DOHH2 (cell line): ENCODE measurements at regions not wholly inside any gene's neighbourhood (a gene's known extent, or its start where the extent isn't known, plus 50 kb on each side); places are given as distances from the start of the nearest gene placed in this dataset.

ENCODE experiments used
- H3F3A ChIP-seq: fragments of 200-600 bp; sonication (generic), shearing (Covaris generic); 2 replicates; pipeline ENCODE4 v1.6.0; 2016; ENCODE audit warnings: antibody characterized with exemption, mild to moderate bottlenecking; ENCODE audit not compliant: control insufficient read depth, insufficient read depth
- H3K27ac ChIP-seq: fragments of 200-600 bp; sonication (generic); 2 replicates; pipeline ENCODE4 v1.5.1; 2014; ENCODE audit warnings: low read depth, mild to moderate bottlenecking, low read length, moderate library complexity
- H3K27me3 ChIP-seq: fragments of 200-600 bp; sonication (generic); 2 replicates; pipeline ENCODE4 v1.6.1; 2014; ENCODE audit warnings: mild to moderate bottlenecking, low read length, mixed read lengths; ENCODE audit not compliant: control insufficient read depth
- H3K36me3 ChIP-seq: fragments of 200-600 bp; sonication (generic); 2 replicates; pipeline ENCODE4 v1.6.1; 2014; ENCODE audit warnings: mild to moderate bottlenecking, low read length, moderate library complexity, mixed read lengths; ENCODE audit not compliant: control insufficient read depth
- H3K4me1 ChIP-seq: fragments of 200-600 bp; sonication (generic); 2 replicates; pipeline ENCODE4 v1.6.1; 2014; ENCODE audit warnings: mild to moderate bottlenecking, low read length, mixed read lengths; ENCODE audit not compliant: control insufficient read depth
- H3K4me2 ChIP-seq: fragments of 200-600 bp; sonication (generic); 2 replicates; pipeline ENCODE4 v1.6.0; 2014; ENCODE audit warnings: mild to moderate bottlenecking, low read length, moderate library complexity
- H3K4me3 ChIP-seq: fragments of 200-600 bp; sonication (generic); 2 replicates; pipeline ENCODE4 v1.5.1; 2014; ENCODE audit warnings: mild to moderate bottlenecking, low read length, mixed read lengths
- H3K79me2 ChIP-seq: fragments of 200-600 bp; sonication (generic); 2 replicates; pipeline ENCODE4 v1.6.1; 2014; ENCODE audit warnings: mild to moderate bottlenecking, low read length, mixed read lengths; ENCODE audit not compliant: control insufficient read depth
- H3K9me2 ChIP-seq: fragments of 200-600 bp; sonication (generic); replicated peaks from 2 replicates; pipeline ENCODE4 v1.6.1; 2014; ENCODE audit warnings: mild to moderate bottlenecking, low read length, mixed read lengths; ENCODE audit not compliant: control insufficient read depth
- H3K9me3 ChIP-seq: fragments of 200-600 bp; sonication (generic); 2 replicates; pipeline ENCODE4 v1.6.1; 2014; ENCODE audit warnings: antibody characterized with exemption, low read length, mixed read lengths; ENCODE audit not compliant: control insufficient read depth, insufficient read depth
- H4K20me1 ChIP-seq: fragments of 200-600 bp; sonication (generic); 2 replicates; pipeline ENCODE4 v1.6.0; 2014; ENCODE audit warnings: low read depth, mild to moderate bottlenecking, antibody characterized with exemption, low read length, moderate library complexity; ENCODE audit not compliant: control insufficient read depth, insufficient read depth
- EZH2phosphoT487 ChIP-seq: fragments of 200-600 bp; sonication (generic); IDR thresholded peaks from 2 replicates; pipeline ENCODE4 v1.6.1; 2017; ENCODE audit warnings: borderline replicate concordance, mild to moderate bottlenecking, antibody characterized with exemption, low read length, moderate library complexity, mixed read lengths
- TF ChIP-seq, protein P1 (sequence below): fragments of 200-600 bp; sonication (generic); IDR thresholded peaks from one replicate; pipeline ENCODE4 v1.5.1; 2014; ENCODE audit warnings: antibody characterized with exemption, mild to moderate bottlenecking, low read depth, low read length; ENCODE audit not compliant: poor library complexity, severe bottlenecking

DNA sequence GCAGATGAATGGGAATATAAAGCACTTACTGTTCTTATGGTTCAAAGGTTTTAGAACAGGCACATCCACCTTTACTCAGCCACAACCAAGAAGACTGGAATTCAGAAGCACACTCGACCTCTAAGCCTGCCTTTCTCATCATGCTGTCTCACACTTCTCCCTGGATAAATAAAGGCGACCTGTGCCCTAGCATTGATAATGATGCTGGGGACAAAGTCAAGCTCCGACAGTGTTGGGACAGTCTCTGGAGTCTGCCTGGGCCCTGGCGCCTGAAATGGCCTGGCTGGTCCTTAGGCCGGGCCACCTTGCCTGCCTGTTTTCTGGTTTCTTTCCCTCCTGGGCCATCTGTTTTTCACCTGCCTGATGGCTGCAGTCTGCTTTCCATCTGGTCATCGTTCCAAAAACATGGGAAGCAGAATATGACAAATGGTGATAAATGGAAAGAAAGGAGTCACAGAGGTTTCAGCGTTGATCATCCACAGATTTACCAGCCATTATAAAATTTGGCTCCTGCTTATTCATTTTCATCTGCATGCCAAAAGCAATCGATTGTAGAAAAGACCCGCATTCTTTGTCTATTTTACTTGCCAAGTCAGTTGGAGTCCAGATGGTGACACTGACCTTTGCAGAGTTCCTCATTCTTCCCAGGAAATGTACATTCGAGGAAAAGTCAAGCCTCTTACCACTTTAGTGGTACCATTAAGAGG lies 91.2 kb upstream of the KCNJ15 start:
- H3K9me3 ChIP-seq: no peaks in the 10 kb centered on the region
- TF ChIP-seq EZH2phosphoT487: no peak
- TF ChIP-seq, protein P1, sequence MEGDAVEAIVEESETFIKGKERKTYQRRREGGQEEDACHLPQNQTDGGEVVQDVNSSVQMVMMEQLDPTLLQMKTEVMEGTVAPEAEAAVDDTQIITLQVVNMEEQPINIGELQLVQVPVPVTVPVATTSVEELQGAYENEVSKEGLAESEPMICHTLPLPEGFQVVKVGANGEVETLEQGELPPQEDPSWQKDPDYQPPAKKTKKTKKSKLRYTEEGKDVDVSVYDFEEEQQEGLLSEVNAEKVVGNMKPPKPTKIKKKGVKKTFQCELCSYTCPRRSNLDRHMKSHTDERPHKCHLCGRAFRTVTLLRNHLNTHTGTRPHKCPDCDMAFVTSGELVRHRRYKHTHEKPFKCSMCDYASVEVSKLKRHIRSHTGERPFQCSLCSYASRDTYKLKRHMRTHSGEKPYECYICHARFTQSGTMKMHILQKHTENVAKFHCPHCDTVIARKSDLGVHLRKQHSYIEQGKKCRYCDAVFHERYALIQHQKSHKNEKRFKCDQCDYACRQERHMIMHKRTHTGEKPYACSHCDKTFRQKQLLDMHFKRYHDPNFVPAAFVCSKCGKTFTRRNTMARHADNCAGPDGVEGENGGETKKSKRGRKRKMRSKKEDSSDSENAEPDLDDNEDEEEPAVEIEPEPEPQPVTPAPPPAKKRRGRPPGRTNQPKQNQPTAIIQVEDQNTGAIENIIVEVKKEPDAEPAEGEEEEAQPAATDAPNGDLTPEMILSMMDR: no peak
- no peaks in the 10 kb centered on the region for H3K79me2 ChIP-seq
- no peaks in the 10 kb centered on the region for H3K9me2 ChIP-seq
- no peak overlapping the region for H3K4me2 ChIP-seq
- H3K36me3 ChIP-seq: no peaks in the 10 kb centered on the region
- no peaks in the 10 kb centered on the region for H3F3A ChIP-seq
- H4K20me1 ChIP-seq: no peaks in the 10 kb centered on the region
- H3K4me3 ChIP-seq: no peak overlapping the region
- H3K27me3 ChIP-seq: no peaks in the 10 kb centered on the region
- H3K4me1 ChIP-seq: no peaks in the 10 kb centered on the region
- no peak overlapping the region for H3K27ac ChIP-seq

DNA sequence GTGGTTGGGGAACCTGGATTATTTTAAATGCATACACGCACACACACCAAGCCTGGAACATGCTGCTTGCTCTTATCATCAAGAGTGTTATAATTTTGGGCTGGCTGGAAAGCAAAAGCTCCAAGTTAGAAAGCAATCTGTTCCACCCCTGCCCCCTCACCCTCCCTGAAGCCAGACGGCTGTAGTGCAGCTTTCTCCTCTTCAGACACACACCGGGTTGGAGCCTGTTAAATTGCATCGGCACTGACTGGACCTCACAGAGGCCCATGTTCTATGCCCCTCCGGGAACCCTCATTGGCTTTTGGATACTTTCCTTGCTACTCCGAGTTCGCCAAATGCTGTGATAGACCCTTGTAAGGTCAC lies 90.6 kb upstream of the KCNJ15 start:
- Histone ChIP-seq H3K4me3 (no peak overlapping the region), H3K36me3 (no peaks in the 10 kb centered on the region), H3K79me2 (no peaks in the 10 kb centered on the region), H3K4me1 (no peaks in the 10 kb centered on the region), H3K4me2 (no peak overlapping the region), H3K9me2 (no peaks in the 10 kb centered on the region), H3K9me3 (no peaks in the 10 kb centered on the region), H3K27ac (no peak overlapping the region), H3K27me3 (no peaks in the 10 kb centered on the region), H4K20me1 (no peaks in the 10 kb centered on the region), H3F3A (no peaks in the 10 kb centered on the region)
- no peak for TF ChIP-seq EZH2phosphoT487
- TF ChIP-seq, protein P1: no peak

DNA sequence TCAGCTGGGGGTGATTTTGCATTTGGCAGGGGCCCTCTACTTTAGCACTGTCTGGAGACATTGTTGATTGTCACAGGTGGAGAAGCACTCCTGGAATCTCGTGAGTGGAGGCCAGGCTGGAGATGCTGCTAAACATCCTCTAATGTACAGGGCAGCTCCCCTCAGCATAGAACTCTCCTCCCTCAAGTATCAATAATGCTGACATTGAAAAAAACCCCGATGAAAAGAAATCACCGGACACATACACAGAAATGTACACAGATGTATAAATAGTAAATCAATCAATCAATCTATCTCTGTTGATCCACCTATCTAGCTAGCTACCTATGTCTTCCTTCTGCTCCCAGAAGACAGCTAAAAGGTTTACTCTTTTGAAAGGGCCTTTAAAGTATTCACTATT lies 89.4 kb upstream of the KCNJ15 start:
- no peak overlapping the region for H3K4me2 ChIP-seq
- H3K36me3 ChIP-seq: no peaks in the 10 kb centered on the region
- no peaks in the 10 kb centered on the region for H4K20me1 ChIP-seq
- H3K4me1 ChIP-seq: no peaks in the 10 kb centered on the region
- TF ChIP-seq EZH2phosphoT487: no peak
- H3K4me3 ChIP-seq: no peak overlapping the region
- no peak overlapping the region for H3K27ac ChIP-seq
- no peaks in the 10 kb centered on the region for H3F3A ChIP-seq
- no peaks in the 10 kb centered on the region for H3K9me2 ChIP-seq
- H3K9me3 ChIP-seq: no peaks in the 10 kb centered on the region
- H3K79me2 ChIP-seq: no peaks in the 10 kb centered on the region
- H3K27me3 ChIP-seq: no peaks in the 10 kb centered on the region

DNA sequence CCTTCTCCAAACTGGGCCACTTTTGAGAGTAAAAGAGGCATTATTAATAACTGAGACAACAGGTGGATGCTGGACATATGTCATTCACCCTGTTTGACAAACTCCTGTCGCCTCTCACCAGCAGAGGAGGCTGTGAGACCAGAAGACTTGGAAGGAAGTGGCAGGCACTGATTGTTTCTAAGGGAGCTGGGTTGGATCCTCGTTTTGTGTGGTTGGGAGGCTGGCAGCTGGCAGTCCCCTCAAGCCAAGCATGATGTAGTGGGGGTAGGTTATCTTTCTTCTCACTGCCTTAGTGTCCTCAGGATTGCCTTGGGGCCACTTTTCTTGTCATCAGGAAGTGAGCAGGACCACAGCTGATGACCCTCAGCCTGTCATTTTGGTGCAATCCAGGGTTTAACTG lies 86.5 kb upstream of the KCNJ15 start:
- Histone ChIP-seq H3K27ac (no peak overlapping the region), H3K9me2 (no peaks in the 10 kb centered on the region), H3K79me2 (no peaks in the 10 kb centered on the region)

More for the DNA sequence above, 86.5 kb upstream of the KCNJ15 start:
- H3K4me3 ChIP-seq: no peak overlapping the region
- H3K27me3 ChIP-seq: no peaks in the 10 kb centered on the region
- H3K4me1 ChIP-seq: no peaks in the 10 kb centered on the region
- TF ChIP-seq, protein P1: no peak
- TF ChIP-seq EZH2phosphoT487: no peak
- no peaks in the 10 kb centered on the region for H3K9me3 ChIP-seq
- no peaks in the 10 kb centered on the region for H3K36me3 ChIP-seq
- H3F3A ChIP-seq: no peaks in the 10 kb centered on the region
- H4K20me1 ChIP-seq: no peaks in the 10 kb centered on the region
- no peak overlapping the region for H3K4me2 ChIP-seq
